GM13977 (cell line): ENCODE measurements at regions not wholly inside any gene's neighbourhood (a gene's known extent, or its start where the extent isn't known, plus 50 kb on each side); places are given as distances from the start of the nearest gene placed in this dataset.

Experiments
- DNase-seq: peaks from one replicate; pipeline ENCODE4 v3.0.0; 2012; ENCODE audit warnings: low spot score
- in situ Hi-C: fragments of 300-500 bp; cut with MboI; formaldehyde crosslinking; loops from one replicate; pipeline ENCODE4 v1.12.0; 2022; ENCODE audit warnings: low sequenced_read_pairs, low pct_unique_long_range_greater_than_20kb, mixed read lengths, inconsistent platforms; ENCODE audit not compliant: unreplicated experiment
- TF ChIP-seq, protein P1 (sequence below): IDR thresholded peaks from 2 replicates; pipeline ENCODE4 v1.5.1; 2012; ENCODE audit warnings: mild to moderate bottlenecking, control low read depth; ENCODE audit not compliant: insufficient read depth; ENCODE audit errors: extremely low read depth, missing control alignments

DNA sequence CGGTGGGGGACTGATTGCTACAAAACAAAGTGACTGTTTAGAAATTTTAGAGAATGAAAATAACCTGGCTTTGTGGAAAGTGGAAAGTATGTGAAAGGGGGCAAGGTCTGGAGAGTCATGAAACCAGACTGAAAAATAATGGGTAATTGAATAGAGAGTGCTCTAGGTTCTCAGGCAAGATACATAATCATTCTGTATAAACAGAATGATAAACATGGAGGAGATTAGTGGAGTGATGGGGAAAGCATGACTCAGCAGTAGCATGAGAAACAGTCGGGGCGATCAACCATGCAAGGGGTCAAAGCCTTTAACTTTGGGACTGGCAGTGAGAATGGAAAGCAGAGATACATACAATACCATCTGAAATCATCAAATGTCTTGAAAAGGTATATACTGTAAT is 332.5 kb downstream of the CCER1 start:
- in situ Hi-C loops: no loop called here
- TF ChIP-seq, protein P1, sequence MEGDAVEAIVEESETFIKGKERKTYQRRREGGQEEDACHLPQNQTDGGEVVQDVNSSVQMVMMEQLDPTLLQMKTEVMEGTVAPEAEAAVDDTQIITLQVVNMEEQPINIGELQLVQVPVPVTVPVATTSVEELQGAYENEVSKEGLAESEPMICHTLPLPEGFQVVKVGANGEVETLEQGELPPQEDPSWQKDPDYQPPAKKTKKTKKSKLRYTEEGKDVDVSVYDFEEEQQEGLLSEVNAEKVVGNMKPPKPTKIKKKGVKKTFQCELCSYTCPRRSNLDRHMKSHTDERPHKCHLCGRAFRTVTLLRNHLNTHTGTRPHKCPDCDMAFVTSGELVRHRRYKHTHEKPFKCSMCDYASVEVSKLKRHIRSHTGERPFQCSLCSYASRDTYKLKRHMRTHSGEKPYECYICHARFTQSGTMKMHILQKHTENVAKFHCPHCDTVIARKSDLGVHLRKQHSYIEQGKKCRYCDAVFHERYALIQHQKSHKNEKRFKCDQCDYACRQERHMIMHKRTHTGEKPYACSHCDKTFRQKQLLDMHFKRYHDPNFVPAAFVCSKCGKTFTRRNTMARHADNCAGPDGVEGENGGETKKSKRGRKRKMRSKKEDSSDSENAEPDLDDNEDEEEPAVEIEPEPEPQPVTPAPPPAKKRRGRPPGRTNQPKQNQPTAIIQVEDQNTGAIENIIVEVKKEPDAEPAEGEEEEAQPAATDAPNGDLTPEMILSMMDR: no peak
- no peak for DNase-seq

DNA sequence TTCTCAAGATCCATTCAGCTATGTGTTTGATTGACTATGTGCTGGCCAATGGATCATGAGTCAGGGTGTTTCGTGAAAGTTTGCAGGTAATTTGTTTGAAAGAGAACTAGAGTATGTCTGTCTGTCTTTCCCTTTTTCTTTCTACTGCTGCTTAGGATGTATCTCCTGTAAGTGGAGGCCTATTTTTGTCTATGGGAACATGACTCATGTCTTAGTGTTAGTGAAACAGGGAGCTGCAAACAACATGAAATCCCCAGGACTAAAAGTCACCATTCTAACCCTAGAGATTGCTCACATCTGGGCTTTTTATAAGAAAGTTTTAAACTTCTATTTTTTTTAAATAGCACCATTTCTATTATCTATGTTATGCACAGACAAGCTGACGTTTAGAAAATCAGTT is 333.0 kb downstream of the CCER1 start:
- DNase-seq: no peak
- TF ChIP-seq, protein P1: no peak
- in situ Hi-C loops: no loop called here

DNA sequence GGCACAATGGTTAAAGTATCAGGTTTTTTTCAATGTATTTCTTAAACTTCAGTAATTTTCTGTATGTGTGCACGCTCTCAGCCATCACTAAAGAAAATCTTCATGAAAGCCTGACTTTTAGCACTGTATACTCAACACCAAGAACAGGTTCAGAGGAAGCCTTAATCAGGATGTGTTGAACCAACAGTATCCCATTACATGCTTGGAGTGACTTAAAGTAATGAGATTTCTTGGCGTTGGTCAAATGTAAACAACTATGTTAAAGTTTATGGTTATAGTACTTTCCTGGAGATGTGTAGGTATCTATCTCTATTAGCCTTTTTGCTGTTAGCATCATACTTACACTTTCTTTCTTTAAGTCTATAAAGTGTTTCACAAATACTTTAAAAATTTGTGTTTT is 335.0 kb downstream of the CCER1 start:
- in situ Hi-C loops: no loop called here

DNA sequence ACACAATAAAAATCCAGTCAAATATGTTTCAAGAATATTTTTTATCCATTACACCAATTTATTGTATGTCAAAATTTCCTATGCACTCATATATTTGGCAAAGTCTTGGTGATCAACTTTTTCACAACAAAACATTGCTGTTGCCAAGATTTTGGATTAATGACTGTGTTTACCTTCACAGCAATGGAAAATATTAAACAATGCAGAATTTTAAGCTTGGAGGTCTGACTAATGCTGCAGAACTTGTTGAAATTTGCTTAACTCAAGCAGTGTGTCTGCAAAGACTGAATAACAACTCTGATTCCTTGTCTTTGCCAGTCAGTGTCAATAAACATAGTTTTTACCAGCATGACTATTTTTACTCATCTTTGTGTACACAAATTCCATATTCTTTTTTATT is 336.4 kb downstream of the CCER1 start:
- in situ Hi-C loops: no loop called here
- TF ChIP-seq, protein P1: no peak

More for the DNA sequence above, 335.0 kb downstream of the CCER1 start:
- TF ChIP-seq, protein P1: no peak
- DNase-seq: no peak

DNA sequence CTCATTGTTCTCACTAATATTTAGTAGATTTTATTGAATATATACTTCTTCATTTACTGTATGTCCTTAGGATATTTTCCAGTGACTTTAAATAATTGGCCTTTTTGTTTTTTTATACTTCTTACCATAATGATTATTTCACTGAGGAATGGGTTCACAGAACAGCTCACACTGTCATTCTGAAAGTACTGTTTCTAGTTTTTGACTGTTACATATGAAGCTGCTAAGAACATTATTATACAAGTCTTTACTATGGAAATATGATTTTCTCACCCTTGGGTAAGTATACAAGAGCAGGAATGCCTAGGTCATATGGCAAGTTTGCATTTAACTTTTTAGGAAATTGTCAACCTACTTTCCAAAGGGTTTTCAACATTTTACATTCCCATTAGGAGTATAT is 343.1 kb downstream of the CCER1 start:
- TF ChIP-seq, protein P1: no peak
- in situ Hi-C loops: no loop called here
- no peak for DNase-seq

More for the DNA sequence above, 336.4 kb downstream of the CCER1 start:
- no peak for DNase-seq

DNA sequence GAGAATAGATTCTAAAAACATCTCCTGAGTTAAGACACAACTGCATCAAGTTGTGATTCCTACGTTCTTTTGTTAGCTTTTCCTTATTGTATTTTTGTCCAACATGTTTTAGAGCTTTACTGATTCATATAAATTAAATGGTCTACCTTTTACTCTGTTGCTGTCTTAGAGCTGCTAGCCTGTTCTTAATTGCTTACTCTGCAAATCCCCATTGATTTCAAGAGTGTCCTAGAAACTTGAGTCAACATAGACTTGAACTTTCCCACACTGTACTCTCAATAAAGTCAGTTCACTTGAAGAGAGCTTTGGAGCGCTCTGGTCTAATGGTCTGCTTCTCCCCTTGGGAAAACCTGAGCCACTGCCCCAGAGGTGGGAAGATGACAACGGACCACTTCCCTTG is 343.9 kb downstream of the CCER1 start:
- TF ChIP-seq, protein P1: no peak
- no peak for DNase-seq
- in situ Hi-C loops: no loop called here
